ENCODE measurements at regions not wholly inside any gene's neighbourhood (a gene's known extent, or its start where the extent isn't known, plus 50 kb on each side); places are given as distances from the start of the nearest gene placed in this dataset.

- H3K79me2 ChIP-seq (ENCODE audit: insufficient read depth, low read length): no peaks in the 10 kb centered on the region
- Mint-ChIP-seq H3K4me3 (no peak overlapping the region), H3K27ac (no peak overlapping the region), H3K9me3 (peaks cover 0 to 2% of the 10 kb centered on the region in 2 experiments; a peak in 1 of 5 replicates), H3K4me1 (peaks cover 26 to 34% of the 10 kb centered on the region in 2 experiments), H3K27me3 (ENCODE audit: low read depth) (peaks cover 17% of the 10 kb centered on the region), H3K36me3 (ENCODE audit: insufficient read depth in 1 of 3, low read depth in 3 of 3) (no peaks in the 10 kb centered on the region; a peak in 2 of 7 replicates)
- no peak overlapping the region for H4K91ac ChIP-seq (ENCODE audit: insufficient read length, low read depth, low read length)
- no peak overlapping the region for H2BK120ac ChIP-seq (ENCODE audit: low read depth, low read length, poor library complexity, severe bottlenecking)
- no peak for DNase-seq
- no peak overlapping the region for H4K8ac ChIP-seq (replicated peaks; ENCODE audit: insufficient read length, low read depth, low read length)
- H3K56ac ChIP-seq (ENCODE audit: insufficient read length, low read depth, low read length): no peak overlapping the region
- H2BK5ac ChIP-seq (ENCODE audit: insufficient read length, low read length): no peak overlapping the region
- H3K9me3 ChIP-seq (ENCODE audit: control insufficient read depth, low read depth, low read length): no peaks in the 10 kb centered on the region
- no peak overlapping the region for H3K9ac ChIP-seq (ENCODE audit: extremely low read depth, insufficient read length, low read length)
- no peak overlapping the region for H2BK12ac ChIP-seq (ENCODE audit: insufficient read length, low read depth, low read length)
- no peaks in the 10 kb centered on the region for H3K23me2 ChIP-seq (ENCODE audit: insufficient read length, low read depth, low read length, poor library complexity, severe bottlenecking)
- H4K20me1 ChIP-seq (ENCODE audit: control insufficient read depth, insufficient read depth, insufficient read length): no peaks in the 10 kb centered on the region
- WGBS (ENCODE audit: extremely low coverage, insufficient read length, low lambda C conversion rate): no CpG with 5 or more reads among the region's 6 CpGs
- H3K23ac ChIP-seq (ENCODE audit: insufficient read length, low read depth, low read length): no peak overlapping the region
- H3K4ac ChIP-seq (ENCODE audit: low read depth, low read length): no peak overlapping the region
- H2AFZ ChIP-seq (ENCODE audit: low read length): no peak overlapping the region
- no peak overlapping the region for H4K5ac ChIP-seq (ENCODE audit: insufficient read length, low read depth, low read length)
- no peak overlapping the region for H2AK5ac ChIP-seq (ENCODE audit: insufficient read length, low read length)
- no peaks in the 10 kb centered on the region for H3K27me3 ChIP-seq (ENCODE audit: insufficient read depth, low read length)
- H3K18ac ChIP-seq (ENCODE audit: insufficient read length, low read depth, low read length): no peak overlapping the region
- no peak for TF ChIP-seq CTCF (conservative IDR thresholded peaks at IDR 0.05)
- H3K27ac ChIP-seq (ENCODE audit: insufficient read length, low read depth, low read length): no peak overlapping the region
- H2BK15ac ChIP-seq (ENCODE audit: low read depth, low read length): no peak overlapping the region
- no peaks in the 10 kb centered on the region for H3K79me1 ChIP-seq (ENCODE audit: insufficient read depth, low read depth, low read length, poor library complexity, severe bottlenecking)
- no peak overlapping the region for H2BK20ac ChIP-seq (ENCODE audit: low read depth, low read length, poor library complexity, severe bottlenecking)
- H3T11ph ChIP-seq (ENCODE audit: low read length): no peak overlapping the region
- H3K4me2 ChIP-seq (ENCODE audit: insufficient read depth, insufficient read length, low read length): no peak overlapping the region
- peaks cover 3% of the 10 kb centered on the region; the same call in 1 of the 2 replicates for H3K4me1 ChIP-seq (ENCODE audit: insufficient read depth, low read length)
- no peak overlapping the region for H3K14ac ChIP-seq (ENCODE audit: insufficient read depth, low read length)
Measured at GRCh38 chr12:14148489-14149270, 167.3 kb upstream of the GRIN2B start.
